HCT116 (cell line): ENCODE measurements at regions not wholly inside any gene's neighbourhood (a gene's known extent, or its start where the extent isn't known, plus 50 kb on each side); places are given as distances from the start of the nearest gene placed in this dataset.

ENCODE experiments used
- ATAC-seq: fragments of 200-7000 bp; cut with Tn5 transposase; 2 replicates; pipeline ENCODE4 v1.9.1; 2020; ENCODE audit warnings: mild to moderate bottlenecking, moderate library complexity
- BruUV-seq: library from RNA; stranded (reverse); fragments of 400-500 nt; replicated peaks from 2 replicates; lab custom pipeline; 2021; lab: Mats Ljungman, UMichigan
- CTCF ChIA-PET: fragments of 300-600 bp; sonication (Branson Sonifier 250); formaldehyde crosslinking; loops from one replicate; lab custom pipeline; 2021; ENCODE audit warnings: antibody characterized with exemption; lab: Charles Lee
- POLR2A ChIA-PET: fragments of 300-600, 350-600 bp; sonication (Branson Sonifier 250); formaldehyde crosslinking; loops from one replicate; lab custom pipeline; 2021; ENCODE audit warnings: antibody characterized with exemption; lab: Charles Lee
- RAD21 ChIA-PET, 2 experiments: fragments of 300-600 bp; sonication (Branson Sonifier 250); formaldehyde crosslinking; loops; one replicate each; lab custom pipeline; 2023; ENCODE audit warnings: low total read pairs in 2 of 2; ENCODE audit not compliant: uncharacterized antibody in 2 of 2, unreplicated experiment in 2 of 2, low non-redundant PET in 1 of 2; lab: Charles Lee
- DNase-seq: peaks from one replicate; pipeline ENCODE4 v3.0.0-alpha.2; 2010; ENCODE audit warnings: low read depth, low spot score
- H2AFZ ChIP-seq: fragments of 200-600 bp; shearing (Covaris generic), sonication (generic); 2 replicates; pipeline ENCODE4 v1.6.1; 2017; ENCODE audit warnings: low read depth, mixed run types, mixed read lengths, antibody characterized with exemption, low read length; ENCODE audit not compliant: poor library complexity, severe bottlenecking
- H3K27ac ChIP-seq: 2 replicates; pipeline ENCODE4 v1.5.1; 2012; ENCODE audit warnings: low read depth, low read length
- H3K27me3 ChIP-seq: fragments of 200-600 bp; sonication (generic); 2 replicates; pipeline ENCODE4 v1.6.1; 2016; ENCODE audit warnings: mixed run types, low read length, mixed read lengths; ENCODE audit not compliant: insufficient read depth
- H3K36me3 ChIP-seq, 2 experiments: fragments of 200-500 bp in 1 of 2; fragments of 200-600 bp in 1 of 2; sonication (Bioruptor generic) in 1 of 2; sonication (generic) in 1 of 2; 2 replicates each; pipeline versions ENCODE4 v1.5.1 to v1.6.1; 2014 to 2016; ENCODE audit warnings: low read length in 2 of 2, inconsistent platforms in 1 of 2, mixed read lengths in 1 of 2, mixed run types in 1 of 2; ENCODE audit not compliant: insufficient read depth in 2 of 2, control insufficient read depth in 1 of 2
- H3K4me1 ChIP-seq, 2 experiments: fragments of 200-600 bp in 1 of 2; sonication (generic) in 1 of 2; 2 replicates each; pipeline versions ENCODE4 v1.5.1 to v1.6.1; 2012 to 2017; ENCODE audit warnings: low read length in 2 of 2, inconsistent platforms in 1 of 2, mild to moderate bottlenecking in 1 of 2, mixed read lengths in 1 of 2, mixed run types in 1 of 2, moderate library complexity in 1 of 2; ENCODE audit not compliant: insufficient read depth in 2 of 2, control insufficient read depth in 1 of 2
- H3K4me2 ChIP-seq: fragments of 200-600 bp; sonication (generic); 2 replicates; pipeline ENCODE4 v1.6.1; 2017; ENCODE audit warnings: mixed run types, low read length, mixed read lengths
- H3K4me3 ChIP-seq, 2 experiments: fragments of 200-600 bp in 1 of 2; sonication (generic) in 1 of 2; replicated peaks in 1 of 2; 2 replicates each; pipeline ENCODE4 v1.5.1; 2011 to 2016; ENCODE audit warnings: low read length in 2 of 2, control low read depth in 1 of 2, low read depth in 1 of 2, mild to moderate bottlenecking in 1 of 2, mixed read lengths in 1 of 2, mixed run types in 1 of 2
- H3K79me2 ChIP-seq: fragments of 200-600 bp; sonication (generic); 2 replicates; pipeline ENCODE4 v1.6.1; 2017; ENCODE audit warnings: mild to moderate bottlenecking, mixed run types, low read length, moderate library complexity, mixed read lengths; ENCODE audit not compliant: insufficient read depth
- H3K9ac ChIP-seq: fragments of 200-600 bp; sonication (generic); 2 replicates; pipeline ENCODE4 v1.6.1; 2016; ENCODE audit warnings: low read length, mixed read lengths
- H3K9me2 ChIP-seq: fragments of 200-600 bp; sonication (generic), shearing (Covaris generic); 2 replicates; pipeline ENCODE4 v1.6.1; 2017; ENCODE audit warnings: mixed run types, mild to moderate bottlenecking, moderate library complexity; ENCODE audit not compliant: insufficient read depth
- H3K9me3 ChIP-seq, 2 experiments: fragments of 200-500 bp in 1 of 2; fragments of 200-600 bp in 1 of 2; sonication (Bioruptor generic) in 1 of 2; sonication (generic) in 1 of 2; 2 replicates each; pipeline ENCODE4 v1.6.1; 2014 to 2017; ENCODE audit warnings: low read length in 2 of 2, mixed read lengths in 2 of 2, inconsistent platforms in 1 of 2, low read depth in 1 of 2, mild to moderate bottlenecking in 1 of 2, mixed run types in 1 of 2, moderate library complexity in 1 of 2; ENCODE audit not compliant: control insufficient read depth in 1 of 2, insufficient read depth in 1 of 2
- H4K20me1 ChIP-seq: fragments of 200-600 bp; sonication (generic), shearing (Covaris generic); 2 replicates; pipeline ENCODE4 v1.6.1; 2017; ENCODE audit warnings: mixed run types, mild to moderate bottlenecking, moderate library complexity; ENCODE audit not compliant: insufficient read depth
- CBX3 ChIP-seq: IDR thresholded peaks from 2 replicates; pipeline ENCODE4 v1.6.1; 2012; ENCODE audit warnings: low read depth
- CTCF ChIP-seq, 3 experiments: fragments of 200-600 bp in 1 of 3; sonication (generic) in 1 of 3; IDR thresholded peaks in 2 of 3; conservative IDR thresholded peaks in 1 of 3; 2 replicates each; pipeline ENCODE4 v1.5.1; 2012 to 2017; ENCODE audit warnings: low read depth in 2 of 3, low read length in 2 of 3, antibody characterized with exemption in 1 of 3, borderline replicate concordance in 1 of 3, control low read depth in 1 of 3, mild to moderate bottlenecking in 1 of 3, mixed read lengths in 1 of 3, mixed run types in 1 of 3, moderate library complexity in 1 of 3; ENCODE audit not compliant: insufficient read depth in 1 of 3
- EGR1 ChIP-seq: IDR thresholded peaks from 2 replicates; pipeline ENCODE4 v1.6.1; 2012; ENCODE audit warnings: low read depth
- ELF1 ChIP-seq: IDR thresholded peaks from 2 replicates; pipeline ENCODE4 v1.6.1; 2012; ENCODE audit warnings: low read depth, borderline replicate concordance
- EZH2phosphoT487 ChIP-seq: fragments of 200-600 bp; IDR thresholded peaks from 2 replicates; pipeline ENCODE4 v1.6.1; 2018; ENCODE audit warnings: antibody characterized with exemption, borderline replicate concordance
- FOSL1 ChIP-seq: IDR thresholded peaks from 2 replicates; pipeline ENCODE4 v1.6.1; 2012; ENCODE audit warnings: low read depth
- JUND ChIP-seq: IDR thresholded peaks from 2 replicates; pipeline ENCODE4 v1.6.1; 2012
- TCF7L2 ChIP-seq: IDR thresholded peaks from 2 replicates; pipeline ENCODE4 v1.7.0; 2011; ENCODE audit warnings: borderline replicate concordance, inconsistent platforms; ENCODE audit not compliant: insufficient read depth, insufficient read length; ENCODE audit errors: extremely low read depth
- ZNF274 ChIP-seq: fragments of 200-500 bp; sonication (Bioruptor generic); IDR thresholded peaks from 2 replicates; pipeline ENCODE4 v1.6.1; 2014; ENCODE audit warnings: mild to moderate bottlenecking, low read depth, low read length, inconsistent platforms
- intact Hi-C: fragments of 100-400 bp; cut with micrococcal nuclease; formaldehyde crosslinking; loops from 2 replicates; pipeline ENCODE4 v1.10.0; 2022
- TF ChIP-seq, protein P1 (sequence below): IDR thresholded peaks from 2 replicates; pipeline ENCODE4 v1.6.1; 2011; ENCODE audit warnings: mild to moderate bottlenecking, low read length, moderate library complexity; ENCODE audit not compliant: insufficient replicate concordance; ENCODE audit errors: extremely low read depth

DNA sequence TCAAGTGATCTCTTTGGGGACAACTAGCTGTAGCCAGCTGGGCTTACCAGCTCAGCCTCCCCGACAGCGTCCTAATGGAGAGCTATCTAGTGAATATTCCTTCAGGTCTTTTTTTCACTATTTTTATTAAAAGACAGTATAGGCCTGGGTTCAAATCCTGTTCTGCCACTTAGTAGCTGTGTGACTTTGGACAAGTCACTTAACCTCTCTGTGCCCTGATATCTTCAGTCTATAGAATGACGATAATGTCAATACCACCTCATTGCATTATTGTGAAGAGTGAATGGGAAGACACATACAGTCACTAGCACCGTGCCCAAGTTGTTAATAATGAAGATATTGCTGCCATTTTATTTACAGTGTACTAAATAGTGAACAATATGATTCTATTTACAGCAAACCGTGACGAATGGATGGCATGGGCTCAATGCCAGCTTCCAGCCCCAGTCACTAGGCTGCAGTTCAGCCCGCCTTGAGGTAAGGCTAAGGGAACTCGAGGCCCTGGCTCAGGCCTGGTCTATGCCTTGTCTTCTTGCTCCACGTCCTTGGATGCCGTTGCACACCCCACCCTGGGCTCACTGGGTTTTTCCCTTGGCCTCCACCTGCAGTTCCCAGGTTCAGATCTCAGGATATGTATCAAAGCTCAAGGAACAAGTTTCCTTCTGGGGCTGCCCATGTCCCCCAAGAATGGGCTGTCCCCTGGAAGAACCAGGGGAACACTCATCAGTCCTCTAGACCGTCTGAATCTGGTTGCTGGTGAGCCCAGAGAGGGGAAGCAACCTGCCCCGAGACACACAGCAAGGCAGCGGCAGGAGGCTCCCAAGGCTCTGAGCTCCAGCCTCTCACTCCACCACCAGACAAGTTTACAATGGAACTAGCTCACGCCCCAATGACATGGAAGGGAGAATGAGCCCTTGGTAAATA is 95.4 kb upstream of the TNRC6C start:
- no peak for ATAC-seq

More for the DNA sequence above, 95.4 kb upstream of the TNRC6C start:
- Histone ChIP-seq H2AFZ (no peak overlapping the region), H3K36me3 (no peaks in the 10 kb centered on the region), H3K27ac (no peak overlapping the region), H3K27me3 (peaks cover 21% of the 10 kb centered on the region; the same call in 1 of the 2 replicates), H3K79me2 (no peaks in the 10 kb centered on the region), H3K9me3 (no peaks in the 10 kb centered on the region), H3K9ac (no peak overlapping the region), H4K20me1 (no peaks in the 10 kb centered on the region), H3K4me1 (no peaks in the 10 kb centered on the region), H3K4me3 (no peak overlapping the region), H3K4me2 (no peak overlapping the region), H3K9me2 (no peaks in the 10 kb centered on the region)
- no TSS peak for BruUV-seq
- no peak for TF ChIP-seq FOSL1
- TF ChIP-seq ELF1 = no peak
- TF ChIP-seq EZH2phosphoT487 = no peak
- no peak for TF ChIP-seq CBX3
- no peak for TF ChIP-seq JUND
- TF ChIP-seq CTCF (IDR thresholded peaks at IDR 0.05 in 2 of 3, conservative IDR thresholded peaks at IDR 0.05 in 1 of 3; ENCODE audit: borderline replicate concordance in 1 of 3, insufficient read depth in 1 of 3, low read depth in 2 of 3, low read length in 2 of 3) = no peak
- no peak for TF ChIP-seq ZNF274
- TF ChIP-seq, protein P1, sequence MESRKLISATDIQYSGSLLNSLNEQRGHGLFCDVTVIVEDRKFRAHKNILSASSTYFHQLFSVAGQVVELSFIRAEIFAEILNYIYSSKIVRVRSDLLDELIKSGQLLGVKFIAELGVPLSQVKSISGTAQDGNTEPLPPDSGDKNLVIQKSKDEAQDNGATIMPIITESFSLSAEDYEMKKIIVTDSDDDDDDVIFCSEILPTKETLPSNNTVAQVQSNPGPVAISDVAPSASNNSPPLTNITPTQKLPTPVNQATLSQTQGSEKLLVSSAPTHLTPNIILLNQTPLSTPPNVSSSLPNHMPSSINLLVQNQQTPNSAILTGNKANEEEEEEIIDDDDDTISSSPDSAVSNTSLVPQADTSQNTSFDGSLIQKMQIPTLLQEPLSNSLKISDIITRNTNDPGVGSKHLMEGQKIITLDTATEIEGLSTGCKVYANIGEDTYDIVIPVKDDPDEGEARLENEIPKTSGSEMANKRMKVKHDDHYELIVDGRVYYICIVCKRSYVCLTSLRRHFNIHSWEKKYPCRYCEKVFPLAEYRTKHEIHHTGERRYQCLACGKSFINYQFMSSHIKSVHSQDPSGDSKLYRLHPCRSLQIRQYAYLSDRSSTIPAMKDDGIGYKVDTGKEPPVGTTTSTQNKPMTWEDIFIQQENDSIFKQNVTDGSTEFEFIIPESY = no peak
- no peak for TF ChIP-seq TCF7L2
- no peak for TF ChIP-seq EGR1
- ChIA-PET POLR2A (interaction anchor here (1.0 kb wide), 1 partner anchor 95 kb away, joined by 3 read pairs; the partner anchor contains the start of gene TNRC6C), RAD21 (no interaction called here), CTCF (no interaction called here)
- intact Hi-C loops = no loop called here
- no peak for DNase-seq
